GM23338 (cell line): ENCODE measurements at regions not wholly inside any gene's neighbourhood (a gene's known extent, or its start where the extent isn't known, plus 50 kb on each side); places are given as distances from the start of the nearest gene placed in this dataset.

ENCODE experiments used
- CTCF ChIP-seq, 2 experiments: fragments of 200-600 bp in 1 of 2; sonication (generic) in 1 of 2; conservative IDR thresholded peaks; 2 replicates each; pipeline versions ENCODE4 v1.5.1 to v1.6.1; 2016 to 2017; ENCODE audit warnings: antibody characterized with exemption in 2 of 2, low read depth in 2 of 2, mild to moderate bottlenecking in 2 of 2, moderate library complexity in 1 of 2
- EZH2 ChIP-seq: fragments of 200-600 bp; sonication (generic); IDR thresholded peaks from one replicate; pipeline ENCODE4 v1.8.0; 2017; ENCODE audit warnings: antibody characterized with exemption, mild to moderate bottlenecking, low read depth; ENCODE audit not compliant: unreplicated experiment
- POLR2AphosphoS5 ChIP-seq: IDR thresholded peaks from 2 replicates; pipeline ENCODE4 v1.6.1; 2016; ENCODE audit warnings: antibody characterized with exemption, low read depth
- REST ChIP-seq: IDR thresholded peaks from one replicate; pipeline ENCODE4 v1.6.1; 2018; ENCODE audit warnings: antibody characterized with exemption; ENCODE audit not compliant: unreplicated experiment
- STAT1 ChIP-seq: IDR thresholded peaks from one replicate; pipeline ENCODE4 v1.6.1; 2016; ENCODE audit warnings: antibody characterized with exemption; ENCODE audit not compliant: unreplicated experiment

- TF ChIP-seq POLR2AphosphoS5 (no peak), CTCF (conservative IDR thresholded peaks at IDR 0.05; ENCODE audit: low read depth in 2 of 2) (no peak), EZH2 (no peak), REST (no peak), STAT1 (no peak)
Observed at GRCh38 chr5:57348376-57349140, 134.1 kb downstream of the ACTBL2 start.
